ENCODE measurements at regions not wholly inside any gene's neighbourhood (a gene's known extent, or its start where the extent isn't known, plus 50 kb on each side); places are given as distances from the start of the nearest gene placed in this dataset.

GRCh38 chr9:109913461-109913810 is 133.4 kb downstream of the PALM2AKAP2 start:
- peaks cover 4% of the 10 kb centered on the region for H3K36me3 Mint-ChIP-seq (ENCODE audit: low read depth)

DNA sequence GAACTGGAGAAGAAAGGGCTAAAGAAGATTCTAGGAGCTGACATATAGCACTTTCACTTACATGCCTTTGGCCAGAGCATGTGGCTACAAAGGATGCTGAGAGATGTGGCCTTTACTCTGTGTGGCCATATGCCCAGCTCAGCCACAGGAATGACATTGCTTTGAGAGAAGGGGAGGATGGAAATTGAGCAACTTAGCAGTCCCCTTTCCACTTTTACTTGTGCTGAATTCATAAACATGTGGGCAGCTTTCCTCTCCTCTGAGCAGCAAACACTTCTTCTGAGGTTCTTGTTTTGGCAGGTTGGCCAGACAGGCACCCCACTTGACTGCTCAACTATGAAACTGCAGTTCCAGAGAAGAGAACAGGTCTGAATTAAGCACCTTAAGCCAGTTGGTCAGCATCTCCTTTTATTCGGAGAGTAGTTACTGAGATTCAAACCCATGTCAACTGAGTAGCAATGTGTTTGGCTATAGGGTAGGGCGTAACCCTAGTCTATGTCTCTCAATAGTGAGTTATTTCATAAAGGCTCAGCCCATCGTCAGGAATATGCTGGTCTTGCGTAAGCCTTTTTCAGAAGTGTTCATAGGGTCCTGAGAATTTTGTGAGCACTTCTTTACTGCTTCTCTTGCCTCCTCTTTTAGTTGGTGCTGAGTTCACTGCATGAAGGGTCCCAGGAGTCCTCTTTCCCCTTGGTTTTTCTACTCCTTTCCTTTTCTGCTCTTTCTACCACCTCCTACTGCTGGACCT is 134.5 kb downstream of the PALM2AKAP2 start:
- H3K9me3 Mint-ChIP-seq, result no peaks in the 10 kb centered on the region
- H3K36me3 Mint-ChIP-seq (ENCODE audit: low read depth), result peaks cover 4% of the 10 kb centered on the region
- peaks cover 35% of the 10 kb centered on the region for H3K4me1 Mint-ChIP-seq (ENCODE audit: low read depth)
- no peak overlapping the region for H3K27ac Mint-ChIP-seq
- no peak overlapping the region for H3K4me3 Mint-ChIP-seq
- H3K27me3 Mint-ChIP-seq (ENCODE audit: low read depth), result no peaks in the 10 kb centered on the region

More at GRCh38 chr9:109913461-109913810, 133.4 kb downstream of the PALM2AKAP2 start:
- Mint-ChIP-seq H3K27me3 (ENCODE audit: low read depth) (no peaks in the 10 kb centered on the region), H3K4me1 (ENCODE audit: low read depth) (peaks cover 28% of the 10 kb centered on the region), H3K4me3 (no peak overlapping the region), H3K9me3 (no peaks in the 10 kb centered on the region), H3K27ac (no peak overlapping the region)

- Mint-ChIP-seq H3K36me3 (ENCODE audit: low read depth) (peaks cover 12% of the 10 kb centered on the region), H3K27me3 (ENCODE audit: low read depth) (no peaks in the 10 kb centered on the region), H3K27ac (peak overlapping the region; percentile 16), H3K9me3 (peaks cover 7% of the 10 kb centered on the region), H3K4me3 (no peak overlapping the region), H3K4me1 (ENCODE audit: low read depth) (peaks cover 45% of the 10 kb centered on the region)
Measured at GRCh38 chr9:109916316-109916715, 136.3 kb downstream of the PALM2AKAP2 start.

- Mint-ChIP-seq H3K9me3 (peaks cover 7% of the 10 kb centered on the region), H3K27ac (peak overlapping the region; percentile 96), H3K4me1 (ENCODE audit: low read depth) (peaks cover 47% of the 10 kb centered on the region), H3K4me3 (peak overlapping the region; percentile 80), H3K27me3 (ENCODE audit: low read depth) (no peaks in the 10 kb centered on the region), H3K36me3 (ENCODE audit: low read depth) (peaks cover 12% of the 10 kb centered on the region)
Measured at GRCh38 chr9:109918339-109919163, 138.6 kb downstream of the PALM2AKAP2 start.

- Mint-ChIP-seq H3K27ac (peak overlapping the region; percentile 49), H3K4me3 (no peak overlapping the region), H3K9me3 (peaks cover 7% of the 10 kb centered on the region), H3K4me1 (ENCODE audit: low read depth) (peaks cover 41% of the 10 kb centered on the region), H3K36me3 (ENCODE audit: low read depth) (peaks cover 15% of the 10 kb centered on the region), H3K27me3 (ENCODE audit: low read depth) (no peaks in the 10 kb centered on the region)
Measured at GRCh38 chr9:109919736-109920408, 139.9 kb downstream of the PALM2AKAP2 start.

- H3K27me3 Mint-ChIP-seq (ENCODE audit: low read depth), result no peaks in the 10 kb centered on the region
- no peak overlapping the region for H3K4me3 Mint-ChIP-seq
- H3K27ac Mint-ChIP-seq, result no peak overlapping the region
- H3K4me1 Mint-ChIP-seq (ENCODE audit: low read depth), result peaks cover 54% of the 10 kb centered on the region
- peaks cover 7% of the 10 kb centered on the region for H3K9me3 Mint-ChIP-seq
- peaks cover 15% of the 10 kb centered on the region for H3K36me3 Mint-ChIP-seq (ENCODE audit: low read depth)
Measured at GRCh38 chr9:109922617-109923470, 142.8 kb downstream of the PALM2AKAP2 start.

- Mint-ChIP-seq H3K4me3 (no peak overlapping the region), H3K4me1 (ENCODE audit: low read depth) (peaks cover 52% of the 10 kb centered on the region), H3K36me3 (ENCODE audit: low read depth) (peaks cover 15% of the 10 kb centered on the region), H3K9me3 (peaks cover 7% of the 10 kb centered on the region), H3K27me3 (ENCODE audit: low read depth) (no peaks in the 10 kb centered on the region), H3K27ac (no peak overlapping the region)
Measured at GRCh38 chr9:109923471-109923760, 143.4 kb downstream of the PALM2AKAP2 start.

DNA sequence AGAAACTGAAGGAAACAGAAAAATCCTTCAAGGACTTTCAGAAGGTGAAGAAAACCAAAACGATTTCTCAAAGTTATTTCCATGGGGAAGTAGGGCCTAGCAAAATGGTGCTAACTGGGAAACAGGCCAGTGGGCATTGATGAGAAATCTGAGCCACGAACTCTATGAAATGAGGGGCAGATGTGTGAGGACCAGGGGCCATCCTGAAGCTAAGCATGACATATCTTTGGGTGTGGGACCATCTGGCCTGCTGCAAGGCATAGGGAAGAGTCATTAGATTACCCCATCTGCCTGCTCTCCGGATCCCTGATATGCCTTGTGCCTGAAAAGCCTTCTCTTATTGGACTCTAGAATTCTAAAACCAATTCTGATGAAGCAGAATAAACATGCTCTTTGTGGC is 143.8 kb downstream of the PALM2AKAP2 start:
- Mint-ChIP-seq H3K27ac (no peak overlapping the region), H3K9me3 (peaks cover 7% of the 10 kb centered on the region), H3K36me3 (ENCODE audit: low read depth) (peaks cover 17% of the 10 kb centered on the region), H3K27me3 (ENCODE audit: low read depth) (no peaks in the 10 kb centered on the region), H3K4me1 (ENCODE audit: low read depth) (peaks cover 48% of the 10 kb centered on the region), H3K4me3 (no peak overlapping the region)

- H3K27me3 Mint-ChIP-seq (ENCODE audit: low read depth), result no peaks in the 10 kb centered on the region
- H3K4me1 Mint-ChIP-seq (ENCODE audit: low read depth), result peaks cover 43% of the 10 kb centered on the region
- H3K36me3 Mint-ChIP-seq (ENCODE audit: low read depth), result peaks cover 17% of the 10 kb centered on the region
- no peak overlapping the region for H3K27ac Mint-ChIP-seq
- H3K9me3 Mint-ChIP-seq, result peaks cover 3% of the 10 kb centered on the region
- no peak overlapping the region for H3K4me3 Mint-ChIP-seq
Measured at GRCh38 chr9:109925799-109926198, 145.8 kb downstream of the PALM2AKAP2 start.

- Mint-ChIP-seq H3K4me1 (ENCODE audit: low read depth) (peaks cover 38% of the 10 kb centered on the region), H3K9me3 (no peaks in the 10 kb centered on the region), H3K36me3 (ENCODE audit: low read depth) (peaks cover 12% of the 10 kb centered on the region), H3K27ac (no peak overlapping the region), H3K4me3 (no peak overlapping the region), H3K27me3 (ENCODE audit: low read depth) (no peaks in the 10 kb centered on the region)
Measured at GRCh38 chr9:109926421-109926869, 146.4 kb downstream of the PALM2AKAP2 start.

DNA sequence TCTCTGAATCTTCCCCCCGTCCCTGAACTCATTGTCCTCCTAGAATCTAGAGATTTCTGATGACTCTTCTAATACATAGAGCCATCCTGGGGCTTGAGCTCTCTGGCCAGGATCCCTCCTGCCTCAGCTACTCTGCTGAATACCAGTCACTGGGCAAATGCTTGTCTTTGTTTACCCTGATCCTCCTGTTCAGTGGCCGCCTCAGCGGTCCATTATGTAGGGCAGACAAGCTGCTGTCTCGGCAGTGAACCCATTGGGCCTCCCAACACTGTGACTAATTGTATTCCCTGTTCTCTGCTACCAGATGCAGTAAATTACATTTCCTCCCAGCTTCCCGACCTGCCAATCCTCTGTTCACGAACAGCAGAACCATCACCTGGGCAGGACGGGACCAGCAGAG is 151.6 kb downstream of the PALM2AKAP2 start:
- Mint-ChIP-seq H3K9me3 (peaks cover under 1% of the 10 kb centered on the region), H3K4me1 (ENCODE audit: low read depth) (peaks cover 40% of the 10 kb centered on the region), H3K36me3 (ENCODE audit: low read depth) (peaks cover 19% of the 10 kb centered on the region), H3K27ac (no peak overlapping the region), H3K27me3 (ENCODE audit: low read depth) (no peaks in the 10 kb centered on the region), H3K4me3 (no peak overlapping the region)

- peaks cover 36% of the 10 kb centered on the region for H3K4me1 Mint-ChIP-seq (ENCODE audit: low read depth)
- peaks cover 3% of the 10 kb centered on the region for H3K9me3 Mint-ChIP-seq
- no peaks in the 10 kb centered on the region for H3K27me3 Mint-ChIP-seq (ENCODE audit: low read depth)
- no peak overlapping the region for H3K4me3 Mint-ChIP-seq
- H3K27ac Mint-ChIP-seq, result peak overlapping the region; percentile 43
- H3K36me3 Mint-ChIP-seq (ENCODE audit: low read depth), result peaks cover 20% of the 10 kb centered on the region
Measured at GRCh38 chr9:109934136-109934856, 154.3 kb downstream of the PALM2AKAP2 start.

DNA sequence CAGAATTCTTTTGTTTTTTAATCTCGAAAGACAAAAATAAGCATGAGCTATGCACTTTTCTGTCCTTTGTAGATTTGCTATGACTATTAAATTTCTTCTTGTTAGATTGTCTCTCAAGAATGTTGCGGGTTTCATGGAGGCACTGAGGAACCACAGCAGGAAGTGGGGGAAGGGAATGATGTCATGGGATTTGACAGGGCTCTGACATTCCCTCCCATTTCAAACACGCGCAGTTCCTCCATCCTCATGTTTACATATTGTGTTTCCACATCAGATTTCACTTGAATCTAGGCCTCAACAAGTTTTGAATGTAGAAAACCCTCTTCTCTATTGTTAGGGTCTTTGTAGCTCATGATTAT is 154.8 kb downstream of the PALM2AKAP2 start:
- Mint-ChIP-seq H3K4me3 (no peak overlapping the region), H3K27ac (peak overlapping the region; percentile 43), H3K36me3 (ENCODE audit: low read depth) (peaks cover 19% of the 10 kb centered on the region), H3K27me3 (ENCODE audit: low read depth) (no peaks in the 10 kb centered on the region), H3K4me1 (ENCODE audit: low read depth) (peaks cover 35% of the 10 kb centered on the region), H3K9me3 (peaks cover 3% of the 10 kb centered on the region)

Measured in T-helper 1 cell treated with Interleukin-12 subunit alpha and Interleukin-12 subunit beta and Interleukin-4 antibody, amounts not matched to agents 30 μg/mL and 1 μg/mL, for 36 hours (primary cell).